IPS-18a (cell line): ENCODE measurements at regions not wholly inside any gene's neighbourhood (a gene's known extent, or its start where the extent isn't known, plus 50 kb on each side); places are given as distances from the start of the nearest gene placed in this dataset.

Experiments
- H3K27ac ChIP-seq: one replicate; pipeline ENCODE4 v1.5.1; 2013; ENCODE audit warnings: low read length
- H3K27me3 ChIP-seq: one replicate; pipeline ENCODE4 v1.6.1; 2013; ENCODE audit warnings: mild to moderate bottlenecking, low read length; ENCODE audit not compliant: control insufficient read depth, insufficient read depth
- H3K36me3 ChIP-seq: one replicate; pipeline ENCODE4 v1.6.1; 2013; ENCODE audit warnings: low read depth, low read length; ENCODE audit not compliant: control insufficient read depth
- H3K4me1 ChIP-seq: one replicate; pipeline ENCODE4 v1.6.1; 2013; ENCODE audit warnings: low read depth, low read length; ENCODE audit not compliant: control insufficient read depth
- H3K4me3 ChIP-seq: one replicate; pipeline ENCODE4 v1.5.1; 2013; ENCODE audit warnings: low read length
- H3K9ac ChIP-seq: one replicate; pipeline ENCODE4 v1.6.1; 2013; ENCODE audit warnings: mild to moderate bottlenecking, low read length, moderate library complexity
- H3K9me3 ChIP-seq: one replicate; pipeline ENCODE4 v1.6.1; 2013; ENCODE audit warnings: low read depth, low read length; ENCODE audit not compliant: control insufficient read depth

- H3K27ac ChIP-seq = no peak overlapping the region
- no peaks in the 10 kb centered on the region for H3K4me1 ChIP-seq
- H3K4me3 ChIP-seq = no peak overlapping the region
- H3K9ac ChIP-seq = no peak overlapping the region
- H3K9me3 ChIP-seq = no peaks in the 10 kb centered on the region
- no peaks in the 10 kb centered on the region for H3K36me3 ChIP-seq
- no peaks in the 10 kb centered on the region for H3K27me3 ChIP-seq
Measured at GRCh38 chr15:46326173-46326572, 691.3 kb downstream of the SQOR start.

GRCh38 chr15:46328821-46329220 is 694.0 kb downstream of the SQOR start:
- Histone ChIP-seq H3K36me3 (no peaks in the 10 kb centered on the region), H3K27ac (no peak overlapping the region), H3K4me3 (no peak overlapping the region), H3K9me3 (no peaks in the 10 kb centered on the region), H3K4me1 (no peaks in the 10 kb centered on the region), H3K27me3 (no peaks in the 10 kb centered on the region), H3K9ac (no peak overlapping the region)

GRCh38 chr15:46329876-46330275 is 695.0 kb downstream of the SQOR start:
- Histone ChIP-seq H3K4me3 (no peak overlapping the region), H3K36me3 (no peaks in the 10 kb centered on the region), H3K27me3 (no peaks in the 10 kb centered on the region), H3K9ac (no peak overlapping the region), H3K27ac (no peak overlapping the region), H3K9me3 (no peaks in the 10 kb centered on the region), H3K4me1 (no peaks in the 10 kb centered on the region)

- H3K27ac ChIP-seq = no peak overlapping the region
- no peak overlapping the region for H3K4me3 ChIP-seq
- H3K4me1 ChIP-seq = no peaks in the 10 kb centered on the region
- no peaks in the 10 kb centered on the region for H3K9me3 ChIP-seq
- H3K9ac ChIP-seq = no peak overlapping the region
- no peaks in the 10 kb centered on the region for H3K36me3 ChIP-seq
- no peaks in the 10 kb centered on the region for H3K27me3 ChIP-seq
Measured at GRCh38 chr15:46331546-46331945, 696.7 kb downstream of the SQOR start.

- Histone ChIP-seq H3K27me3 (no peaks in the 10 kb centered on the region), H3K36me3 (no peaks in the 10 kb centered on the region), H3K27ac (no peak overlapping the region), H3K4me1 (peaks cover 14% of the 10 kb centered on the region), H3K9me3 (no peaks in the 10 kb centered on the region), H3K4me3 (no peak overlapping the region), H3K9ac (no peak overlapping the region)
Measured at GRCh38 chr15:46343196-46343935, 708.5 kb downstream of the SQOR start.

- no peak overlapping the region for H3K4me3 ChIP-seq
- no peak overlapping the region for H3K9ac ChIP-seq
- H3K36me3 ChIP-seq = no peaks in the 10 kb centered on the region
- H3K9me3 ChIP-seq = no peaks in the 10 kb centered on the region
- H3K4me1 ChIP-seq = peaks cover 14% of the 10 kb centered on the region
- no peaks in the 10 kb centered on the region for H3K27me3 ChIP-seq
- no peak overlapping the region for H3K27ac ChIP-seq
Measured at GRCh38 chr15:46344115-46344724, 709.4 kb downstream of the SQOR start.

GRCh38 chr15:46344915-46345314 is 710.1 kb downstream of the SQOR start:
- no peak overlapping the region for H3K9ac ChIP-seq

GRCh38 chr15:46354443-46354842 is 719.6 kb downstream of the SQOR start:
- H3K36me3 ChIP-seq = no peaks in the 10 kb centered on the region
- H3K27me3 ChIP-seq = no peaks in the 10 kb centered on the region
- H3K27ac ChIP-seq = no peak overlapping the region
- no peak overlapping the region for H3K9ac ChIP-seq
- H3K4me1 ChIP-seq = no peaks in the 10 kb centered on the region
- no peaks in the 10 kb centered on the region for H3K9me3 ChIP-seq
- H3K4me3 ChIP-seq = no peak overlapping the region

More at GRCh38 chr15:46344915-46345314, 710.1 kb downstream of the SQOR start:
- Histone ChIP-seq H3K27ac (no peak overlapping the region), H3K36me3 (no peaks in the 10 kb centered on the region), H3K27me3 (no peaks in the 10 kb centered on the region), H3K9me3 (no peaks in the 10 kb centered on the region), H3K4me1 (peaks cover 14% of the 10 kb centered on the region), H3K4me3 (no peak overlapping the region)

- Histone ChIP-seq H3K9me3 (no peaks in the 10 kb centered on the region), H3K27me3 (no peaks in the 10 kb centered on the region), H3K27ac (no peak overlapping the region), H3K36me3 (no peaks in the 10 kb centered on the region), H3K4me1 (no peaks in the 10 kb centered on the region), H3K4me3 (no peak overlapping the region), H3K9ac (no peak overlapping the region)
Measured at GRCh38 chr15:46365572-46365971, 730.7 kb downstream of the SQOR start.

GRCh38 chr15:46366360-46367007 is 731.7 kb downstream of the SQOR start:
- no peak overlapping the region for H3K9ac ChIP-seq
- no peaks in the 10 kb centered on the region for H3K9me3 ChIP-seq
- H3K4me3 ChIP-seq = no peak overlapping the region
- no peaks in the 10 kb centered on the region for H3K36me3 ChIP-seq
- no peaks in the 10 kb centered on the region for H3K27me3 ChIP-seq
- H3K4me1 ChIP-seq = no peaks in the 10 kb centered on the region
- H3K27ac ChIP-seq = no peak overlapping the region

- no peak overlapping the region for H3K9ac ChIP-seq
- H3K27me3 ChIP-seq = no peaks in the 10 kb centered on the region
- H3K4me3 ChIP-seq = no peak overlapping the region
- H3K27ac ChIP-seq = no peak overlapping the region
- H3K36me3 ChIP-seq = no peaks in the 10 kb centered on the region
- no peaks in the 10 kb centered on the region for H3K4me1 ChIP-seq
- no peaks in the 10 kb centered on the region for H3K9me3 ChIP-seq
Measured at GRCh38 chr15:46383978-46384377, 749.1 kb downstream of the SQOR start.
